Skeletal muscle tissue (tissue), 3 donors: ENCODE measurements at regions not wholly inside any gene's neighbourhood (a gene's known extent, or its start where the extent isn't known, plus 50 kb on each side); places are given as distances from the start of the nearest gene placed in this dataset.

Source experiments
- H3K27ac ChIP-seq: one replicate; pipeline ENCODE4 v1.7.0; 2013; ENCODE audit warnings: mild to moderate bottlenecking, low read depth, low read length, inconsistent platforms
- H3K27me3 ChIP-seq, 3 donors: one replicate each; pipeline ENCODE4 v1.7.0; 2013; ENCODE audit warnings: low read length in 3 of 3; ENCODE audit not compliant: control insufficient read depth in 3 of 3, insufficient read depth in 3 of 3
- H3K36me3 ChIP-seq, 3 donors: one replicate each; pipeline ENCODE4 v1.7.0; 2013; ENCODE audit warnings: low read length in 3 of 3; ENCODE audit not compliant: control insufficient read depth in 3 of 3, insufficient read depth in 3 of 3
- H3K4me1 ChIP-seq, 3 donors: one replicate each; pipeline ENCODE4 v1.7.0; 2013; ENCODE audit warnings: low read length in 3 of 3, mild to moderate bottlenecking in 3 of 3; ENCODE audit not compliant: control insufficient read depth in 3 of 3, insufficient read depth in 3 of 3
- H3K4me3 ChIP-seq, 3 donors: one replicate each; pipeline ENCODE4 v1.7.0; 2013; ENCODE audit warnings: low read length in 3 of 3
- H3K9ac ChIP-seq, 3 donors: one replicate each; pipeline ENCODE4 v1.7.0; 2013; ENCODE audit warnings: low read length in 3 of 3, mild to moderate bottlenecking in 3 of 3, moderate library complexity in 2 of 3, low read depth in 1 of 3
- H3K9me3 ChIP-seq, 3 donors: one replicate each; pipeline ENCODE4 v1.7.0; 2013; ENCODE audit warnings: low read length in 3 of 3; ENCODE audit not compliant: control insufficient read depth in 3 of 3
- donor health status: Osteomylitis.

DNA sequence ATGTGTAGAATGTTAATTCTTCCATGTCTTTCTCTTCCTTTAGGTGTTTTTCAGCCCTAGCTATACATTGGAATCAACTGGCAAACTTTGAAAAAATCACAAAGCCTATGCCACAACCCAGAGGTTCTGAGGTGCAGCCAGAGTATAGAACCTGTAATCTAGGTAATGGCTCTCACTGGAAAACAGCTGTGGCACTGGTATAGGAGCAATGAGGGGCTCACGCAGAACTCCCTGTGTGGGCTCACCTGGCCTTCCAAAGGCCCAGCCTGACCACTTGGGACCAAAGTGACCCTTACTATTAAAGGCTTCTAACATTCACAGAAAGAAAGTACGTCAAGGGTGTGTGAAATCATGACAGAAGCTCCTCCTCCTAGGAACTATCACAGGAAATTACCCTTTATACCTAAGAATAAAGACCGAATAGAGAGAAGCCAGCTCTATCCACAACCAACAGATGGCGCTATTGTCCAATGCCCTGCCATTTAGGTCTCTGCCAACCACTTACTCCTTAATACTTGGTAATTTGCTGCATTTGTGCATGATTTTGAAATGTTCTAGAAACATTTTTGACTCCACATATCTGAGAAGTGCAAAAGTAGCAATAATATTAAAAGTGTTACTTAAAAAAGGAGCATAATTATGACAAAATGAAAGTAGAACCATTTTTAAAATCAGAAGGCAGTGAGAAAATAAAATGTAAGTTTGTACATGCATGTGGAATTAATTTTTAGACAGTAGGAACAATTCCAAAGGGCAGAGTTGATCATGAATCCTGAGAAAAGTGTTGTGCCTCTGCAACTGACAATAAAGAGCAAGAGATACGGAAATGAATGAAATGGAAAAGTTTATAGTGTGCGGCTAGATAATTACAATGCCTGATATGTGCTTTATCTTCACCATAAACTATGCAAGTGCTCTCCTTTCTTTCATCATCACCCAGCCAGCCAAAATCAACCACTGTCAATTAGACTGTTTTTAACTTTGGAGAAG lies 93.1 kb upstream of the HAO2 start:
- no peak overlapping the region for H3K9ac ChIP-seq
- no peaks in the 10 kb centered on the region for H3K9me3 ChIP-seq
- H3K4me1 ChIP-seq, result peaks cover 0 to 3% (median 0%) of the 10 kb centered on the region in 3 donors
- no peak overlapping the region for H3K27ac ChIP-seq
- H3K27me3 ChIP-seq, result no peaks in the 10 kb centered on the region
- H3K36me3 ChIP-seq, result no peaks in the 10 kb centered on the region
- H3K4me3 ChIP-seq, result no peak overlapping the region

DNA sequence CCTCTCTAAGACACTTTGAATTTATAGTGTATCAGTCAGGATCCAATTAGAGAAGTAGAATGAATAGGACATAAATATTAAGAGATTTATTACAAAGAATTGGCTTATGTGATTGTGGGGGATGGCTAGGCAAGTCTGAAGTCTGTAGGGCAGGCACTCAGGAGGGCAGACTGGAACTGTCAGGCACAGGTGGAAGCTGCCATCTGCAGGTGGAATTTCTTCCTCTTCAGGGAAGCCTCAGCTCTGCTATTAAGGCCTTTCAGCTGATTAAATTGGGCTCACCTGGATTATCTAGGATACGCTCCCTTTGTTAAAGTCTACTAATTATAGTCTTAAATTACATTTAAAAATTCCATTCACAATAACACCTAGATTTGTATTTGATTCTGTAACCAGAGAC lies 92.0 kb upstream of the HAO2 start:
- H3K27me3 ChIP-seq, result no peaks in the 10 kb centered on the region
- no peak overlapping the region for H3K9ac ChIP-seq
- H3K27ac ChIP-seq, result no peak overlapping the region
- no peak overlapping the region for H3K4me3 ChIP-seq
- no peaks in the 10 kb centered on the region for H3K9me3 ChIP-seq
- H3K36me3 ChIP-seq, result no peaks in the 10 kb centered on the region
- H3K4me1 ChIP-seq, result peaks cover 0 to 3% (median 0%) of the 10 kb centered on the region in 3 donors

GRCh38 chr1:119279456-119280381 lies 88.9 kb upstream of the HAO2 start:
- H3K9me3 ChIP-seq, result no peaks in the 10 kb centered on the region
- H3K36me3 ChIP-seq, result no peaks in the 10 kb centered on the region
- H3K4me3 ChIP-seq, result no peak overlapping the region
- H3K4me1 ChIP-seq, result peaks cover 0 to 3% (median 0%) of the 10 kb centered on the region in 3 donors
- H3K27me3 ChIP-seq, result no peaks in the 10 kb centered on the region
- H3K9ac ChIP-seq, result no peak overlapping the region
- no peak overlapping the region for H3K27ac ChIP-seq

DNA sequence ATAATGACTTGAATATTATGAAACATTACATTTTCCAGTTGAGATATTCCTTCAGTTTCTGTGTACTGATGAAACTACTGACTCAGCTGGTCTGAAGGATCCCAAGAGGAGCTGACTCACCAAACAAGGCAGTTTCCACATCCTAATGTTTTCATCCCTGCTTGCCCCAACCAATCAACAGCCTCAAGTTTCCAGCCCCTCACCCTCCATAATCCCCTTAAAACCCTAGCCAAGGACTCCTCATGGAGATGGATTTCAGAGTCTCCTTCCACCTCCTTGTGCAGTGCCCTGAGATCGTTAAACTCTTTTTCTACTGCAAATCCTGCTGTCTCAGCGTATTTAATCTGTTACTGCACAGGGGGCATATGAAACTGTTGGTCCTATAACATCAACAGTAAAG lies 83.1 kb upstream of the HAO2 start:
- Histone ChIP-seq H3K9ac (no peak overlapping the region), H3K27me3 (no peaks in the 10 kb centered on the region), H3K9me3 (no peaks in the 10 kb centered on the region), H3K4me3 (no peak overlapping the region), H3K36me3 (no peaks in the 10 kb centered on the region), H3K27ac (no peak overlapping the region), H3K4me1 (no peaks in the 10 kb centered on the region)

GRCh38 chr1:119286587-119287181 lies 81.9 kb upstream of the HAO2 start:
- H3K36me3 ChIP-seq, result no peaks in the 10 kb centered on the region
- no peaks in the 10 kb centered on the region for H3K9me3 ChIP-seq
- H3K27me3 ChIP-seq, result no peaks in the 10 kb centered on the region
- no peaks in the 10 kb centered on the region for H3K4me1 ChIP-seq
- H3K9ac ChIP-seq, result no peak overlapping the region
- no peak overlapping the region for H3K27ac ChIP-seq
- no peak overlapping the region for H3K4me3 ChIP-seq

- H3K27me3 ChIP-seq, result no peaks in the 10 kb centered on the region
- H3K27ac ChIP-seq, result no peak overlapping the region
- H3K4me3 ChIP-seq, result no peak overlapping the region
- no peak overlapping the region for H3K9ac ChIP-seq
- H3K9me3 ChIP-seq, result no peaks in the 10 kb centered on the region
- H3K4me1 ChIP-seq, result no peaks in the 10 kb centered on the region
- no peaks in the 10 kb centered on the region for H3K36me3 ChIP-seq
Observed at GRCh38 chr1:119288751-119289150, 79.8 kb upstream of the HAO2 start.

DNA sequence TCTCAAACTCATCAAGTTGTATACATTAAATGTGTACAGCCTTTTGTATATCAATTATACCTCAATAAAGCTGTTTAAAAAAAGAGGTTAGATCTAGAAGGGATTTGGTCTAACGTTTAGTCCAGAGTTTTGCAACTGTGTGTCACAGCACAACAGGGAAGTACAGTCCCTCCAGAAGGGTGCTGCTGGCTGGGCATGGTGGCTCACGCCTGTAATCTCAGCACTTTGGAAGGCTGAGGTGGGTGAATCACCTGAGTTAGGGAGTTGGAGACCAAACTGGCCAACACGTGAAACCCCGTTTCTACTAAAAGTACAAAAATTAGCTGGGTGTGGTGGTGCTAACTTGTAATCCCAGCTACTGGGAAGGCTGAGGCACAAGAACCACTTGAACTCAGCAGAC lies 78.3 kb upstream of the HAO2 start:
- Histone ChIP-seq H3K27ac (no peak overlapping the region), H3K4me3 (no peak overlapping the region), H3K4me1 (no peaks in the 10 kb centered on the region), H3K36me3 (no peaks in the 10 kb centered on the region), H3K9me3 (no peaks in the 10 kb centered on the region), H3K27me3 (no peaks in the 10 kb centered on the region), H3K9ac (no peak overlapping the region)

- Histone ChIP-seq H3K4me3 (no peak overlapping the region), H3K9ac (no peak overlapping the region), H3K4me1 (no peaks in the 10 kb centered on the region), H3K27me3 (no peaks in the 10 kb centered on the region), H3K27ac (no peak overlapping the region), H3K9me3 (no peaks in the 10 kb centered on the region), H3K36me3 (no peaks in the 10 kb centered on the region)
Observed at GRCh38 chr1:119291611-119292206, 76.9 kb upstream of the HAO2 start.

- no peak overlapping the region for H3K27ac ChIP-seq
- no peak overlapping the region for H3K9ac ChIP-seq
- H3K9me3 ChIP-seq, result no peaks in the 10 kb centered on the region
- no peaks in the 10 kb centered on the region for H3K27me3 ChIP-seq
- H3K4me3 ChIP-seq, result no peak overlapping the region
- H3K36me3 ChIP-seq, result no peaks in the 10 kb centered on the region
- H3K4me1 ChIP-seq, result no peaks in the 10 kb centered on the region
Observed at GRCh38 chr1:119293797-119294196, 74.8 kb upstream of the HAO2 start.
